HG02759 (cell line): ENCODE measurements at regions not wholly inside any gene's neighbourhood (a gene's known extent, or its start where the extent isn't known, plus 50 kb on each side); places are given as distances from the start of the nearest gene placed in this dataset.
"Not testable (repeated sequence)": the region's sequence is repeated elsewhere in the genome, so short reads cannot be mapped to it uniquely, and the experiment has no call there.

Experiments
- ATAC-seq: cut with Tn5 transposase; IDR thresholded peaks from one replicate; pipeline ENCODE4 v1.9.1; 2021; ENCODE audit warnings: mild to moderate bottlenecking, moderate library complexity; ENCODE audit not compliant: unreplicated experiment

- ATAC-seq, result no peak
Observed at GRCh38 chr3:162597226-162597625, 1100.6 kb downstream of the OTOL1 start.

GRCh38 chr3:162598500-162598899 lies 1101.9 kb downstream of the OTOL1 start:
- not testable (repeated sequence) for ATAC-seq

- not testable (repeated sequence) for ATAC-seq
Observed at GRCh38 chr3:162599742-162600141, 1103.1 kb downstream of the OTOL1 start.

GRCh38 chr3:162601101-162601670 lies 1104.6 kb downstream of the OTOL1 start:
- ATAC-seq, result no peak

GRCh38 chr3:162602619-162603018 lies 1106.0 kb downstream of the OTOL1 start:
- ATAC-seq, result no peak

- no peak for ATAC-seq
Observed at GRCh38 chr3:162605651-162606204, 1109.1 kb downstream of the OTOL1 start.

- no peak for ATAC-seq
Observed at GRCh38 chr3:162610261-162610660, 1113.7 kb downstream of the OTOL1 start.

- ATAC-seq, result no peak
Observed at GRCh38 chr3:162612991-162613390, 1116.4 kb downstream of the OTOL1 start.

GRCh38 chr3:162626172-162626571 lies 1129.6 kb downstream of the OTOL1 start:
- no peak for ATAC-seq

GRCh38 chr3:162628531-162628930 lies 1131.9 kb downstream of the OTOL1 start:
- no peak for ATAC-seq

GRCh38 chr3:162629372-162629771 lies 1132.8 kb downstream of the OTOL1 start:
- ATAC-seq, result no peak

GRCh38 chr3:162632672-162633071 lies 1136.1 kb downstream of the OTOL1 start:
- no peak for ATAC-seq

GRCh38 chr3:162640208-162640607 lies 1143.6 kb downstream of the OTOL1 start:
- not testable (repeated sequence) for ATAC-seq

GRCh38 chr3:162641317-162641716 lies 1144.7 kb downstream of the OTOL1 start:
- no peak for ATAC-seq

GRCh38 chr3:162641907-162642306 lies 1145.3 kb downstream of the OTOL1 start:
- ATAC-seq, result no peak

- ATAC-seq, result no peak
Observed at GRCh38 chr3:162643245-162643644, 1146.6 kb downstream of the OTOL1 start.

- no peak for ATAC-seq
Observed at GRCh38 chr3:162647321-162647720, 1150.7 kb downstream of the OTOL1 start.

- ATAC-seq, result no peak
Observed at GRCh38 chr3:162658003-162658402, 1161.4 kb downstream of the OTOL1 start.

GRCh38 chr3:162665684-162666391 lies 1169.2 kb downstream of the OTOL1 start:
- no peak for ATAC-seq

- no peak for ATAC-seq
Observed at GRCh38 chr3:162666835-162667234, 1170.2 kb downstream of the OTOL1 start.

- ATAC-seq, result no peak
Observed at GRCh38 chr3:162670181-162670580, 1173.6 kb downstream of the OTOL1 start.

GRCh38 chr3:162677475-162677874 lies 1180.9 kb downstream of the OTOL1 start:
- ATAC-seq, result no peak
